Lower leg skin (tissue), 4 donors: ENCODE measurements at regions not wholly inside any gene's neighbourhood (a gene's known extent, or its start where the extent isn't known, plus 50 kb on each side); places are given as distances from the start of the nearest gene placed in this dataset.
"Not testable (repeated sequence)": the region's sequence is repeated elsewhere in the genome, so short reads cannot be mapped to it uniquely, and the experiment has no call there.

Experiments
- DNase-seq, 2 donors: peaks; one replicate each; pipeline ENCODE4 v3.0.0-alpha.2; 2019; ENCODE audit warnings: low spot score in 2 of 2
- H3K4me3 ChIP-seq: fragments of 200-600 bp; sonication (generic); 2 replicates; pipeline ENCODE4 v1.5.1; 2017; ENCODE audit warnings: mild to moderate bottlenecking, low read depth; ENCODE audit not compliant: poor library complexity, severe bottlenecking
- POLR2A ChIP-seq, 2 donors: fragments of 450-650 bp; IDR thresholded peaks; one replicate each; pipeline ENCODE4 v1.6.1; 2016 to 2017; ENCODE audit warnings: antibody characterized with exemption in 2 of 2, mild to moderate bottlenecking in 1 of 2, moderate library complexity in 1 of 2
- WGBS, 2 donors: methylation state at CpG; one replicate each; pipeline ENCODE4 v1.1.5; 2018; 5-methylcytosine and 5-hydroxymethylcytosine counted together
- intact Hi-C: fragments of 100-400 bp; cut with DNase I; formaldehyde crosslinking; loops from one replicate; pipeline ENCODE4 v1.15.0; 2023; ENCODE audit warnings: low total_unique reads
- TF ChIP-seq, protein P1 (sequence below), 3 donors: fragments of 450-650 bp; IDR thresholded peaks; one replicate each; pipeline ENCODE4 v1.5.1; 2016; ENCODE audit warnings: antibody characterized with exemption in 3 of 3, mild to moderate bottlenecking in 3 of 3, moderate library complexity in 2 of 3

DNA sequence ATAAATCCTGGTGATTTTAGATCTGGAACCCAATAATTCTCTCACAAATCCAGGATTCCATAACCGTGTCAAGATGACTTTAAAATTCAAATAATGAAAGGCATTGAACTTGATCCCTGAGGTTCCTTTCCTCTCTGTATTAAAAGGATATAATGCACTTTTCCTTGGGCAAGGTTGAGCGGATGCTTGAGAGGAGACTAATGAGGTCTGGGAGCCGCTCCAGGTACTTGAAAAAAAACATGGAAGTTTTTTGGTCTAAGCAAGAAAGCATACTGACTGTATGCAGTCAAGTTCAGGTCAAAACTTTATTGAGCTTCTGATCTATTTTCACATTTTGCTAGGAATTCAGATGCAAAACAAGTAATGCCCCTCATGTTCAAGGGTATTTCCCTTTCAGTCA is 318.5 kb downstream of the RAD51AP2 start:
- DNase-seq: no peak
- TF ChIP-seq, protein P1, sequence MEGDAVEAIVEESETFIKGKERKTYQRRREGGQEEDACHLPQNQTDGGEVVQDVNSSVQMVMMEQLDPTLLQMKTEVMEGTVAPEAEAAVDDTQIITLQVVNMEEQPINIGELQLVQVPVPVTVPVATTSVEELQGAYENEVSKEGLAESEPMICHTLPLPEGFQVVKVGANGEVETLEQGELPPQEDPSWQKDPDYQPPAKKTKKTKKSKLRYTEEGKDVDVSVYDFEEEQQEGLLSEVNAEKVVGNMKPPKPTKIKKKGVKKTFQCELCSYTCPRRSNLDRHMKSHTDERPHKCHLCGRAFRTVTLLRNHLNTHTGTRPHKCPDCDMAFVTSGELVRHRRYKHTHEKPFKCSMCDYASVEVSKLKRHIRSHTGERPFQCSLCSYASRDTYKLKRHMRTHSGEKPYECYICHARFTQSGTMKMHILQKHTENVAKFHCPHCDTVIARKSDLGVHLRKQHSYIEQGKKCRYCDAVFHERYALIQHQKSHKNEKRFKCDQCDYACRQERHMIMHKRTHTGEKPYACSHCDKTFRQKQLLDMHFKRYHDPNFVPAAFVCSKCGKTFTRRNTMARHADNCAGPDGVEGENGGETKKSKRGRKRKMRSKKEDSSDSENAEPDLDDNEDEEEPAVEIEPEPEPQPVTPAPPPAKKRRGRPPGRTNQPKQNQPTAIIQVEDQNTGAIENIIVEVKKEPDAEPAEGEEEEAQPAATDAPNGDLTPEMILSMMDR (IDR thresholded peaks at IDR 0.05): no peak
- no peak for TF ChIP-seq POLR2A (IDR thresholded peaks at IDR 0.05)
- WGBS, 2 donors: 59 to 63% methylated on average over 3 of the region's 3 CpGs
- H3K4me3 ChIP-seq: no peak overlapping the region
- intact Hi-C loops: no loop called here

DNA sequence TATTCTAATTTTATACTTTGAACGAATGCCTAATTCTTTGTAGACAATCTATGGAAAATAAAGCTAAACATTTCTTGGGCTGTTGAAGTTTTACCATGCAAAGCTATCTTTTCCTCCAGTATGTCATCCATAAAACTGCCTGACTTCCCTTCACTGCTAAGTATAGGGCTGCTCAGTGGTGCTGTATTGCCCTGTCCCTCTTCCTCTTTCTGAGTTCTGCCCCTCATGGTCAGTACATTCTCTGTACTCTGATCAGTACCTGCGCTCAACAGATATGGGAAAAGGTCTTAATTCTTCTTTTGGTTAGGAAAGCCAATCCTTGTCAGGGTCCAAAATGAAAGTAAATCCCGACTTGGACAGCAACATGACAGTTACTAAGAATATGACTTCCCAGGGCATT is 321.9 kb downstream of the RAD51AP2 start:
- 73 to 84% methylated on average over 3 of the region's 3 CpGs for WGBS, 2 donors
- intact Hi-C loops: no loop called here

DNA sequence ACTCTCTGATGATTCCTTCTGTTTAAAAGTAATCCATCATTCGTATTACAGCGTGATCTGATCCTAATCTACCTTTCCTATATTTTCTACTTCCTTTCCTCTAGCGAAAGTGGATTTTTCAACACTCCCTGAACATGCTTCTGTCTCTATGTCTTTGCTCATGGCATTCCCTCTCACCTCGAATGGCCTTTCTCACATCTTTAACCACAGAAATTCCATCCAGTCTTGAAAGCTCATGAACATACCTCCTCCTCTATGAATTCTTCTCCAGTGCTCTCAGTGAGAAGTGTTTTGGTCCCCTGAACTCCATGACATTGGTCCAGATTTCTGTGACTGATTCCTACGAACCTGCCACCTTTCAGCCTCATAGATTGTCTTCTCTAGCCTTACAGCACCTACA is 323.2 kb downstream of the RAD51AP2 start:
- TF ChIP-seq, protein P1 (IDR thresholded peaks at IDR 0.05): no peak
- no peak for TF ChIP-seq POLR2A (IDR thresholded peaks at IDR 0.05)
- intact Hi-C loops: no loop called here
- no peak overlapping the region for H3K4me3 ChIP-seq
- no peak for DNase-seq
- WGBS, 2 donors: 63 to 64% methylated on average over 5 of the region's 5 CpGs

More for the DNA sequence above, 321.9 kb downstream of the RAD51AP2 start:
- no peak overlapping the region for H3K4me3 ChIP-seq
- DNase-seq: no peak
- no peak for TF ChIP-seq POLR2A (IDR thresholded peaks at IDR 0.05)
- TF ChIP-seq, protein P1 (IDR thresholded peaks at IDR 0.05): no peak

DNA sequence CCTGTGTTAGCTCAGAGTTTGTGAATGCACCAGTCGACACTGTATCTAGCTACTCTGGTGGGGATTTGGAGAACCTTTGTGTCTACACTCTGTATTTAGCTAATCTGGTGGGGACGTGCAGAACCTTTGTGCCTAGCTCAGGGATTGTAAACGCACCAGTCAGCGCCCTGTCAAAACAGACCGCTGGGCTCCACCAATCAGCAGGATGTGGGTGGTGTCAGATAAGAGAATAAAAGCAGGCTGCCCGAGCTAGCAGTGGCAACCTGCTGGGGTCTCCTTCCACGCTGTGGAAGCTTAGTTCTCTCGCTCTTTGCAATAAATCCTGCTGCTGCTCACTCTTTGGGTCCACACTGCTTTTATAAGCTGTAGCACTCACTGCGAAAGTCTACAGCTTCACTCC is 324.2 kb downstream of the RAD51AP2 start:
- no peak for DNase-seq
- TF ChIP-seq POLR2A (IDR thresholded peaks at IDR 0.05): no peak
- TF ChIP-seq, protein P1 (IDR thresholded peaks at IDR 0.05): no peak
- no peak overlapping the region for H3K4me3 ChIP-seq
- intact Hi-C loops: no loop called here
- WGBS, 2 donors: 89 to 93% methylated on average over 9 of the region's 9 CpGs

DNA sequence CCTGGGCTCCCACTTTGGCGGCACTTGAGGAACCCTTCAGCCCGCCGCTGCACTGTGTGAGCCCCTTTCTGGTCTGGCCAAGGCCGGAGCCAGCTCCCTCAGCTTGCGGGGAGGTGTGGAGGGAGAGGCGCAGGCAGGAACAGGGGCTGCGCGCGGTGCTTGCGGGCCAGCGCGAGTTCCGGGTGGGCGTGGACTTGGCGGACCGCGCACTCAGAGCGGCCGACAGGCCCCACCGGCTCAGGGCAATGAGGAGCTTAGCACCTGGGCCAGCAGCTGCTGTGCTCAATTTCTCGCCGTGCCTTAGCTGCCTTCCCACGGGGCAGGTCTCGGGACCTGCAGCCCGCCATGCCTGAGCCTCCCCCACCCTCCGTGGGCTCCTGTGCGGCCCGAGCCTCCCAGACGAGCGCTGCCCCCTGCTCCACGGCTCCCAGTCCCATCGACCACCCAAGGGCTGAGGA is 324.8 kb downstream of the RAD51AP2 start:
- WGBS, 2 donors: 96 to 98% methylated on average over 26 to 32 of the region's 32 CpGs
- intact Hi-C loops, H3K4me3 ChIP-seq, DNase-seq: not testable (repeated sequence)

DNA sequence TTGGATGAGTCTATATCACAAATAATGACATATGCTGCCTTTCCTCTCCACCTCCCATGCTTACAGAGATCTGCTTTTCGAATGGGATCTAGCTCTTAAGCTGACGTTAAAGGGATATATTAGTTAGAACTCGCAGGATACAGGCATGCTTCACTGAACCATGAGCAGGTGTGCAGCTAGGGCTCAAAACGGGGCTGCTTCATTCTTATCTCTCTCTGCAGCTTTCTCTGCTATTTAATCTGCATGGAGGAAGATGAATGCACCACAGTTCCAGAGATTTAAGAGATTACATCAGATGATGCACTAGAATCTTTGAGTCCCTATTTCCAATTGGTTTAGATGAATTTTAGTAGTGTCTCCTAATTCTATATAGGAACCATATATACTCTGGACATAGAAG is 327.0 kb downstream of the RAD51AP2 start:
- TF ChIP-seq POLR2A (IDR thresholded peaks at IDR 0.05): no peak
- TF ChIP-seq, protein P1 (IDR thresholded peaks at IDR 0.05): no peak
- H3K4me3 ChIP-seq: no peak overlapping the region
- DNase-seq: no peak
- WGBS, 2 donors: 60 to 62% methylated on average over 4 of the region's 4 CpGs
- intact Hi-C loops: no loop called here
